PC-9 (cell line): ENCODE measurements at regions not wholly inside any gene's neighbourhood (a gene's known extent, or its start where the extent isn't known, plus 50 kb on each side); places are given as distances from the start of the nearest gene placed in this dataset.

Experiments
- BruUV-seq: library from RNA; stranded (reverse); fragments of 400-500 nt; replicated peaks from 2 replicates; lab custom pipeline; 2021; lab: Mats Ljungman, UMichigan
- CTCF ChIA-PET: fragments of 300-600 bp; sonication (Branson Sonifier 250); formaldehyde crosslinking; loops from one replicate; lab custom pipeline; 2022; ENCODE audit warnings: antibody characterized with exemption; lab: Charles Lee
- POLR2A ChIA-PET: fragments of 300-600 bp; sonication (Branson Sonifier 250); formaldehyde crosslinking; loops from one replicate; lab custom pipeline; 2022; ENCODE audit warnings: antibody characterized with exemption; ENCODE audit not compliant: unreplicated experiment; lab: Charles Lee
- DNase-seq, 2 experiments: peaks; one replicate each; pipeline versions ENCODE4 v3.0.0 to v3.0.0-alpha.2; 2015 to 2022; ENCODE audit warnings: mixed read lengths in 1 of 2
- H2AFZ ChIP-seq: fragments of 200-600 bp; sonication (generic); 2 replicates; pipeline ENCODE4 v1.8.1; 2017; ENCODE audit warnings: antibody characterized with exemption
- H3F3A ChIP-seq: fragments of 200-600 bp; sonication (generic); 2 replicates; pipeline ENCODE4 v1.8.1; 2017; ENCODE audit warnings: antibody characterized with exemption, mild to moderate bottlenecking, low read depth; ENCODE audit not compliant: insufficient read depth
- H3K27ac ChIP-seq: fragments of 200-600 bp; sonication (generic); 2 replicates; pipeline ENCODE4 v1.6.1; 2016; ENCODE audit warnings: mixed run types
- H3K27me3 ChIP-seq: fragments of 200-600 bp; sonication (generic); 2 replicates; pipeline ENCODE4 v1.6.1; 2016; ENCODE audit warnings: low read depth, mixed run types; ENCODE audit not compliant: insufficient read depth
- H3K36me3 ChIP-seq: fragments of 200-600 bp; sonication (generic); 2 replicates; pipeline ENCODE4 v1.6.1; 2016; ENCODE audit warnings: low read depth, mixed run types
- H3K4me1 ChIP-seq: fragments of 200-600 bp; sonication (generic); replicated peaks from 2 replicates; pipeline ENCODE4 v1.6.1; 2016; ENCODE audit warnings: mixed run types; ENCODE audit not compliant: insufficient read depth
- H3K4me2 ChIP-seq: fragments of 200-600 bp; sonication (generic); 2 replicates; pipeline ENCODE4 v1.6.1; 2017; ENCODE audit warnings: mixed run types
- H3K4me3 ChIP-seq: fragments of 200-600 bp; sonication (generic); 2 replicates; pipeline ENCODE4 v1.6.1; 2016; ENCODE audit warnings: mixed run types
- H3K79me2 ChIP-seq: fragments of 200-600 bp; sonication (generic); 2 replicates; pipeline ENCODE4 v1.6.1; 2017; ENCODE audit warnings: low read depth, mixed run types
- H3K9me2 ChIP-seq: fragments of 200-600 bp; sonication (generic); 2 replicates; pipeline ENCODE4 v1.8.1; 2017; ENCODE audit warnings: mild to moderate bottlenecking; ENCODE audit not compliant: insufficient read depth
- H3K9me3 ChIP-seq: fragments of 200-600 bp; sonication (generic); 2 replicates; pipeline ENCODE4 v1.8.1; 2016; ENCODE audit warnings: low read depth; ENCODE audit not compliant: insufficient read depth
- H4K20me1 ChIP-seq: fragments of 200-600 bp; sonication (generic); 2 replicates; pipeline ENCODE4 v1.8.1; 2017; ENCODE audit not compliant: insufficient read depth
- EZH2 ChIP-seq: fragments of 200-600 bp; sonication (generic); IDR thresholded peaks from 2 replicates; pipeline ENCODE4 v1.8.0; 2017; ENCODE audit warnings: antibody characterized with exemption, low read depth
- intact Hi-C: fragments of 100-400 bp; cut with micrococcal nuclease; formaldehyde crosslinking; loops from one replicate; pipeline ENCODE4 v1.10.0; 2022; ENCODE audit not compliant: unreplicated experiment
- TF ChIP-seq, protein P1 (sequence below): fragments of 200-600 bp; sonication (generic); conservative IDR thresholded peaks from 2 replicates; pipeline ENCODE4 v1.6.1; 2017; ENCODE audit warnings: mixed run types, antibody characterized with exemption, mild to moderate bottlenecking, moderate library complexity

DNA sequence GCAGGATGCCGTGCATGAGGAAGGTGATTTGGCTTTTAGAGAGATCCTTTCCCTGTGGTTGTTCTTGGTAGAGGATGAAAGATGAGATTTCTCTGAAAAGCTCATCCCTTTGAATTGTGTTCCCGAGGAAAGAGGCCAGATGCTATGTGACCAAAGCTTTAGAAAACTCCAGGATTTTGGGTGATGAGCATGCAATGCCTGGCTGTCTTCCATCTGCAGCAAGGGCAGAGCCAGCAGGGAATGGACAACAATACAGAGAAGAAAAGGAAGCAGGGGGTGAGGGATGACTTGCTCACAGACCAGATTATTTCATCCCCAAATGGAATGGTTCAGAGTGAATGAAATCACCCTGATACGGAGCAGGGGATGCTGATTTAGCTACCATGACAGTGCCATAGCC, 949.7 kb upstream of the EEF2KMT start:
- Histone ChIP-seq H3F3A (no peaks in the 10 kb centered on the region), H3K9me2 (no peaks in the 10 kb centered on the region), H2AFZ (no peak overlapping the region), H3K36me3 (no peaks in the 10 kb centered on the region), H3K4me1 (no peaks in the 10 kb centered on the region), H3K27me3 (peaks cover 27% of the 10 kb centered on the region), H3K79me2 (no peaks in the 10 kb centered on the region), H3K9me3 (no peaks in the 10 kb centered on the region), H4K20me1 (no peaks in the 10 kb centered on the region), H3K4me2 (no peak overlapping the region), H3K27ac (no peak overlapping the region), H3K4me3 (no peak overlapping the region)
- POLR2A ChIA-PET: no interaction called here
- BruUV-seq: no TSS peak
- no peak for TF ChIP-seq EZH2
- intact Hi-C loops: no loop called here
- CTCF ChIA-PET: no interaction called here
- DNase-seq: no peak

DNA sequence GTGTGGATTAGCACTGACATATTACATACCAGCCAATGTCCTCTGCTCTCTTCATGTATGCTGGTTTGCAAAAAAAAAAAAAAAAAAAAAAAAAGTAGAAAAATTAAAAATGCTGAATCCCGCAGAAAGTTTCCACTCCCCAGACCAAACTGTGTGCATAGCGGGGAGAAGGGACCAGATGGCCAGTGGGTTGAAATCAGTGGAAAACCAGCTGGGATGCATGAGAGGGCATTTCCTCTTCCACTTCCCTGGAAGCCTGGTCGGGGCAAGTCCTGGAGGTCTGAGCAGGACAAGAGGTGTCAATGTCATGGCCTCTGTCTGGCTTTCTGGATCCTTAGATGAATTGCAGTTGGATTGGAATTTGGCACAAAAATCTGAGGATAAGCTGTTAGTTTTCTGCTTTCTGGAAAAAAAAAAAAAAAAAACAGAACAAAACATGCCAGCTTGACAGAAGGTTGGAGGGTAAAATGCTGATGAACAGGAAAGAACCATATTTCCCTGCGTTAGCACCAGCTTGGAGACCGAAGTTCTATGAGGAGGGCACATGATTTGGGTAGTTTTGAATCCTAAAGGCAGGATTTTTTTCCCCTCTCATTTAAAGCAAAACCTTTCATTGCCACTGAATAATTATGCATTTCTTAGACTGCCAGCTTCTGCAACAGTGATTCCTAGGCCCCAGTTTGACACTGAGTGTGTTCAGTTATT, 941.5 kb upstream of the EEF2KMT start:
- H3K27me3 ChIP-seq: no peaks in the 10 kb centered on the region; the same call in none of the 2 replicates
- H3K27ac ChIP-seq: no peak overlapping the region
- TF ChIP-seq EZH2: no peak
- TF ChIP-seq, protein P1, sequence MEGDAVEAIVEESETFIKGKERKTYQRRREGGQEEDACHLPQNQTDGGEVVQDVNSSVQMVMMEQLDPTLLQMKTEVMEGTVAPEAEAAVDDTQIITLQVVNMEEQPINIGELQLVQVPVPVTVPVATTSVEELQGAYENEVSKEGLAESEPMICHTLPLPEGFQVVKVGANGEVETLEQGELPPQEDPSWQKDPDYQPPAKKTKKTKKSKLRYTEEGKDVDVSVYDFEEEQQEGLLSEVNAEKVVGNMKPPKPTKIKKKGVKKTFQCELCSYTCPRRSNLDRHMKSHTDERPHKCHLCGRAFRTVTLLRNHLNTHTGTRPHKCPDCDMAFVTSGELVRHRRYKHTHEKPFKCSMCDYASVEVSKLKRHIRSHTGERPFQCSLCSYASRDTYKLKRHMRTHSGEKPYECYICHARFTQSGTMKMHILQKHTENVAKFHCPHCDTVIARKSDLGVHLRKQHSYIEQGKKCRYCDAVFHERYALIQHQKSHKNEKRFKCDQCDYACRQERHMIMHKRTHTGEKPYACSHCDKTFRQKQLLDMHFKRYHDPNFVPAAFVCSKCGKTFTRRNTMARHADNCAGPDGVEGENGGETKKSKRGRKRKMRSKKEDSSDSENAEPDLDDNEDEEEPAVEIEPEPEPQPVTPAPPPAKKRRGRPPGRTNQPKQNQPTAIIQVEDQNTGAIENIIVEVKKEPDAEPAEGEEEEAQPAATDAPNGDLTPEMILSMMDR: no peak
- POLR2A ChIA-PET: no interaction called here
- H3K79me2 ChIP-seq: no peaks in the 10 kb centered on the region
- H4K20me1 ChIP-seq: no peaks in the 10 kb centered on the region
- DNase-seq: no peak
- intact Hi-C loops: no loop called here
- no peaks in the 10 kb centered on the region for H3F3A ChIP-seq
- H3K9me3 ChIP-seq: no peaks in the 10 kb centered on the region
- no peaks in the 10 kb centered on the region for H3K4me1 ChIP-seq
- no peaks in the 10 kb centered on the region for H3K9me2 ChIP-seq
- H3K4me2 ChIP-seq: no peak overlapping the region
- H2AFZ ChIP-seq: no peak overlapping the region
- CTCF ChIA-PET: no interaction called here
- BruUV-seq: no TSS peak
- H3K4me3 ChIP-seq: no peak overlapping the region
- H3K36me3 ChIP-seq: no peaks in the 10 kb centered on the region

DNA sequence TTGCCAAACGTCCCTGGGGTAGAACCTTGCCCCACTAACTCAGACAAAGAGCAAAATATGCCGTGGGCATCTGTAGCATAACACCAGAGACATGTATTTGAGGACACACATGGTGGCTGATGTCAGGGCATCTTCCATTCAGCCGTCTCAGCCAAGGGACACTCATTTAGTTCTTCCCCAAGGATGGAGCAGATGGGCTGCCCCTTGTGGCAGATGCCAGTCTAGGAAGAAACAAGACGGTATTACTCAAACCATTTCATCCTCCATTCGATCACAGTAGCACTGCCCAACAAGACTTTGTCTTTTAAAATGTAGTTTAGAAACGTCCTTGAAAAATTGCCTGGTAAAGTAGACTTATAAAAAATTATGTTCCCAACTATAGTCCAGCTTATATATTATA, 937.6 kb upstream of the EEF2KMT start:
- Histone ChIP-seq H4K20me1 (no peaks in the 10 kb centered on the region; the same call in 1 of the 2 replicates), H3K9me2 (no peaks in the 10 kb centered on the region), H2AFZ (no peak overlapping the region), H3K4me3 (no peak overlapping the region), H3K9me3 (no peaks in the 10 kb centered on the region), H3K36me3 (no peaks in the 10 kb centered on the region), H3K27ac (no peak overlapping the region), H3K27me3 (no peaks in the 10 kb centered on the region; the same call in none of the 2 replicates), H3F3A (no peaks in the 10 kb centered on the region), H3K79me2 (no peaks in the 10 kb centered on the region), H3K4me2 (no peak overlapping the region), H3K4me1 (no peaks in the 10 kb centered on the region)
- TF ChIP-seq, protein P1: no peak
- no peak for TF ChIP-seq EZH2
- no peak for DNase-seq
- ChIA-PET POLR2A (no interaction called here), CTCF (no interaction called here)
- BruUV-seq: no TSS peak
- intact Hi-C loops: no loop called here
